GM23338 (cell line): ENCODE measurements at regions not wholly inside any gene's neighbourhood (a gene's known extent, or its start where the extent isn't known, plus 50 kb on each side); places are given as distances from the start of the nearest gene placed in this dataset.

Source experiments
- ATAC-seq: fragments of 200-7000 bp; cut with Tn5 transposase; 3 replicates; pipeline ENCODE4 v1.9.1; 2020
- DNase-seq: peaks from one replicate; pipeline ENCODE4 v3.0.0-alpha.2; 2015; ENCODE audit warnings: low spot score
- H2AFZ ChIP-seq: fragments of 200-600 bp; sonication (generic); 2 replicates; pipeline ENCODE4 v1.8.0; 2016; ENCODE audit warnings: antibody characterized with exemption, mild to moderate bottlenecking, moderate library complexity
- H3F3A ChIP-seq: fragments of 200-600 bp; sonication (generic); replicated peaks from 2 replicates; pipeline ENCODE4 v1.8.0; 2017; ENCODE audit warnings: antibody characterized with exemption, mixed run types, low read depth
- H3K27ac ChIP-seq: fragments of 200-600 bp; sonication (generic); 2 replicates; pipeline ENCODE4 v1.6.1; 2016; ENCODE audit warnings: low read depth
- H3K27me3 ChIP-seq: fragments of 200-600 bp; sonication (generic); 2 replicates; pipeline ENCODE4 v1.8.0; 2016; ENCODE audit warnings: mild to moderate bottlenecking, mixed run types, moderate library complexity; ENCODE audit not compliant: insufficient read depth
- H3K36me3 ChIP-seq: fragments of 200-600 bp; sonication (generic); 2 replicates; pipeline ENCODE4 v1.8.0; 2016; ENCODE audit warnings: mild to moderate bottlenecking; ENCODE audit not compliant: insufficient read depth
- H3K4me1 ChIP-seq: fragments of 200-600 bp; sonication (generic); 2 replicates; pipeline ENCODE4 v1.8.0; 2016; ENCODE audit warnings: mild to moderate bottlenecking, moderate library complexity; ENCODE audit not compliant: insufficient read depth
- H3K4me2 ChIP-seq: fragments of 200-600 bp; sonication (generic); 2 replicates; pipeline ENCODE4 v1.7.1; 2017; ENCODE audit warnings: mixed run types
- H3K4me3 ChIP-seq: fragments of 200-600 bp; sonication (generic); 2 replicates; pipeline ENCODE4 v1.6.1; 2016; ENCODE audit warnings: mixed run types
- H3K79me2 ChIP-seq: fragments of 200-600 bp; sonication (generic); replicated peaks from 2 replicates; pipeline ENCODE4 v1.8.0; 2017; ENCODE audit warnings: mild to moderate bottlenecking; ENCODE audit not compliant: insufficient read depth
- H3K9me2 ChIP-seq: fragments of 200-600 bp; sonication (generic); 2 replicates; pipeline ENCODE4 v1.8.0; 2017; ENCODE audit not compliant: insufficient read depth
- H4K20me1 ChIP-seq: fragments of 200-600 bp; sonication (generic); replicated peaks from 2 replicates; pipeline ENCODE4 v1.8.0; 2017; ENCODE audit warnings: mild to moderate bottlenecking; ENCODE audit not compliant: insufficient read depth
- H3K27ac Mint-ChIP-seq: 2 replicates; pipeline ENCODE4 v1.8.0; 2020; ENCODE audit warnings: inconsistent platforms, mild to moderate bottlenecking, moderate library complexity, mixed read lengths
- H3K27me3 Mint-ChIP-seq: 3 replicates; pipeline ENCODE4 v1.8.0; 2022; ENCODE audit warnings: low read depth, mild to moderate bottlenecking, moderate library complexity, mixed read lengths, inconsistent platforms; ENCODE audit not compliant: insufficient read depth, poor library complexity
- H3K36me3 Mint-ChIP-seq: 3 replicates; pipeline ENCODE4 v1.8.0; 2021; ENCODE audit warnings: low read depth, mild to moderate bottlenecking, inconsistent platforms, moderate library complexity, mixed read lengths
- H3K4me1 Mint-ChIP-seq: 3 replicates; pipeline ENCODE4 v1.8.0; 2020; ENCODE audit warnings: mild to moderate bottlenecking, inconsistent platforms, mixed read lengths
- H3K4me3 Mint-ChIP-seq: 3 replicates; pipeline ENCODE4 v1.8.0; 2021; ENCODE audit warnings: moderate library complexity, mild to moderate bottlenecking, inconsistent platforms, mixed read lengths
- H3K9me3 Mint-ChIP-seq: 3 replicates; pipeline ENCODE4 v1.8.0; 2020; ENCODE audit warnings: moderate library complexity, mild to moderate bottlenecking, inconsistent platforms, mixed read lengths
- CREB1 ChIP-seq: fragments of 250-450 bp; sonication (Bioruptor Pico); IDR thresholded peaks from 2 replicates; pipeline ENCODE4 v1.5.0; 2020; ENCODE audit warnings: low read depth, mild to moderate bottlenecking, moderate library complexity
- ETS1 ChIP-seq: IDR thresholded peaks from 2 replicates; pipeline ENCODE4 v1.6.1; 2016; ENCODE audit warnings: antibody characterized with exemption
- EZH2 ChIP-seq: fragments of 200-600 bp; sonication (generic); IDR thresholded peaks from one replicate; pipeline ENCODE4 v1.8.0; 2017; ENCODE audit warnings: antibody characterized with exemption, mild to moderate bottlenecking, low read depth; ENCODE audit not compliant: unreplicated experiment
- EZH2phosphoT487 ChIP-seq: fragments of 200-600 bp; sonication (generic); IDR thresholded peaks from one replicate; pipeline ENCODE4 v1.8.1; 2018; ENCODE audit warnings: antibody characterized with exemption; ENCODE audit not compliant: unreplicated experiment
- JUNB ChIP-seq: IDR thresholded peaks from one replicate; pipeline ENCODE4 v1.6.1; 2016; ENCODE audit warnings: antibody characterized with exemption; ENCODE audit not compliant: unreplicated experiment
- NANOG ChIP-seq: IDR thresholded peaks from 2 replicates; pipeline ENCODE4 v1.6.1; 2016; ENCODE audit warnings: antibody characterized with exemption, borderline replicate concordance
- POLR2AphosphoS5 ChIP-seq: IDR thresholded peaks from 2 replicates; pipeline ENCODE4 v1.6.1; 2016; ENCODE audit warnings: antibody characterized with exemption, low read depth
- STAT1 ChIP-seq: IDR thresholded peaks from one replicate; pipeline ENCODE4 v1.6.1; 2016; ENCODE audit warnings: antibody characterized with exemption; ENCODE audit not compliant: unreplicated experiment
- ZNF114 ChIP-seq: fragments of 250-450 bp; sonication (Bioruptor Pico); IDR thresholded peaks from 2 replicates; pipeline ENCODE4 v1.5.0; 2020; ENCODE audit warnings: mild to moderate bottlenecking, moderate library complexity
- ZNF331 ChIP-seq: fragments of 250-450 bp; sonication (Bioruptor Pico); IDR thresholded peaks from 2 replicates; pipeline ENCODE4 v1.5.0; 2020; ENCODE audit warnings: low read depth, mild to moderate bottlenecking, moderate library complexity
- TF ChIP-seq, protein P1 (sequence below), 2 experiments: fragments of 200-600 bp in 1 of 2; sonication (generic) in 1 of 2; conservative IDR thresholded peaks; 2 replicates each; pipeline versions ENCODE4 v1.5.1 to v1.6.1; 2016 to 2017; ENCODE audit warnings: antibody characterized with exemption in 2 of 2, low read depth in 2 of 2, mild to moderate bottlenecking in 2 of 2, moderate library complexity in 1 of 2
- TF ChIP-seq, protein P2 (sequence below): IDR thresholded peaks from one replicate; pipeline ENCODE4 v1.6.1; 2018; ENCODE audit warnings: antibody characterized with exemption; ENCODE audit not compliant: unreplicated experiment
- TF ChIP-seq, protein P3 (sequence below): fragments of 250-450 bp; sonication (Bioruptor Pico); IDR thresholded peaks from 2 replicates; pipeline ENCODE4 v1.5.0; 2020; ENCODE audit warnings: mild to moderate bottlenecking, moderate library complexity

DNA sequence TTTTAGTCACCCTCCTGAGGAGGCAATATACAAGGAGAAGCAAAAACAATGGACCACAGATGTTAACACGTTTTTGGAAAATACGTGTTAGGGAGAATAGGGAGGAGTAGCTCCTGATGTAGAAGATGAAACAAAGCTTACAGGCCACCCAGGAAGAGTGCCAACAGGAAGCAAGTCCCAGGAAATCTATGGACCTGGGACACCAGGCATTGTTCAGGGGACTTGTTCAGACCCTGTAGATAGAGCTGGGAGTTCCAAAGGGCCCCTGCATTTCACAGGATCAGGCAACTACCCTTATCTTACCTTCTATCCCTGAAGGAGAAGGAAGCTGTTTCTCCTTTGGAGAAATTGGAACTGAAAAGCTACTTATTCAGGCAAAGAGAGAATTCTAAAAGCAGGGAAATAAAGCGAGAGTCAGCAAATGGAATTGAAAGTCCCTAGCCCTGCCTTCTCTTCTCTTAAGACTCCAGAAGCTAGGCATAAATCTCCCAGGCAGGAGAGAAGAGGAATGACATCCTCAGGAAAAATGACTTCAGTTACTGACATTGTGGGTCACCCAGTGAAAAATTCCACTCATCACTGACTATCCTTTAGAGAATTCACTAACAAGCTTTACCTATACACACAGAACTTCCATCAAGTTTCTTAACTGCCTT lies 77.7 kb upstream of the FAM3C start:
- H3K27ac ChIP-seq: no peak overlapping the region
- Mint-ChIP-seq H3K4me3 (no peak overlapping the region), H3K36me3 (no peaks in the 10 kb centered on the region; the same call in 2 of the 3 replicates), H3K9me3 (no peaks in the 10 kb centered on the region; the same call in 2 of the 3 replicates), H3K27me3 (peaks cover 2% of the 10 kb centered on the region), H3K27ac (0 out of 2 replicates have a peak overlapping the region, but pooled peaks have one; percentile 34), H3K4me1 (peaks cover 8% of the 10 kb centered on the region)
- H2AFZ ChIP-seq: peak overlapping the region; percentile 85; the same call in 1 of the 2 replicates
- H3K27me3 ChIP-seq: no peaks in the 10 kb centered on the region
- H3K9me2 ChIP-seq: no peaks in the 10 kb centered on the region
- H3K4me1 ChIP-seq: no peaks in the 10 kb centered on the region
- H3K4me2 ChIP-seq: no peak overlapping the region
- no peak overlapping the region for H3K4me3 ChIP-seq
- no peaks in the 10 kb centered on the region for H3F3A ChIP-seq
- TF ChIP-seq, protein P1, sequence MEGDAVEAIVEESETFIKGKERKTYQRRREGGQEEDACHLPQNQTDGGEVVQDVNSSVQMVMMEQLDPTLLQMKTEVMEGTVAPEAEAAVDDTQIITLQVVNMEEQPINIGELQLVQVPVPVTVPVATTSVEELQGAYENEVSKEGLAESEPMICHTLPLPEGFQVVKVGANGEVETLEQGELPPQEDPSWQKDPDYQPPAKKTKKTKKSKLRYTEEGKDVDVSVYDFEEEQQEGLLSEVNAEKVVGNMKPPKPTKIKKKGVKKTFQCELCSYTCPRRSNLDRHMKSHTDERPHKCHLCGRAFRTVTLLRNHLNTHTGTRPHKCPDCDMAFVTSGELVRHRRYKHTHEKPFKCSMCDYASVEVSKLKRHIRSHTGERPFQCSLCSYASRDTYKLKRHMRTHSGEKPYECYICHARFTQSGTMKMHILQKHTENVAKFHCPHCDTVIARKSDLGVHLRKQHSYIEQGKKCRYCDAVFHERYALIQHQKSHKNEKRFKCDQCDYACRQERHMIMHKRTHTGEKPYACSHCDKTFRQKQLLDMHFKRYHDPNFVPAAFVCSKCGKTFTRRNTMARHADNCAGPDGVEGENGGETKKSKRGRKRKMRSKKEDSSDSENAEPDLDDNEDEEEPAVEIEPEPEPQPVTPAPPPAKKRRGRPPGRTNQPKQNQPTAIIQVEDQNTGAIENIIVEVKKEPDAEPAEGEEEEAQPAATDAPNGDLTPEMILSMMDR (conservative IDR thresholded peaks at IDR 0.05; ENCODE audit: low read depth in 2 of 2): no peak
- TF ChIP-seq, protein P2, sequence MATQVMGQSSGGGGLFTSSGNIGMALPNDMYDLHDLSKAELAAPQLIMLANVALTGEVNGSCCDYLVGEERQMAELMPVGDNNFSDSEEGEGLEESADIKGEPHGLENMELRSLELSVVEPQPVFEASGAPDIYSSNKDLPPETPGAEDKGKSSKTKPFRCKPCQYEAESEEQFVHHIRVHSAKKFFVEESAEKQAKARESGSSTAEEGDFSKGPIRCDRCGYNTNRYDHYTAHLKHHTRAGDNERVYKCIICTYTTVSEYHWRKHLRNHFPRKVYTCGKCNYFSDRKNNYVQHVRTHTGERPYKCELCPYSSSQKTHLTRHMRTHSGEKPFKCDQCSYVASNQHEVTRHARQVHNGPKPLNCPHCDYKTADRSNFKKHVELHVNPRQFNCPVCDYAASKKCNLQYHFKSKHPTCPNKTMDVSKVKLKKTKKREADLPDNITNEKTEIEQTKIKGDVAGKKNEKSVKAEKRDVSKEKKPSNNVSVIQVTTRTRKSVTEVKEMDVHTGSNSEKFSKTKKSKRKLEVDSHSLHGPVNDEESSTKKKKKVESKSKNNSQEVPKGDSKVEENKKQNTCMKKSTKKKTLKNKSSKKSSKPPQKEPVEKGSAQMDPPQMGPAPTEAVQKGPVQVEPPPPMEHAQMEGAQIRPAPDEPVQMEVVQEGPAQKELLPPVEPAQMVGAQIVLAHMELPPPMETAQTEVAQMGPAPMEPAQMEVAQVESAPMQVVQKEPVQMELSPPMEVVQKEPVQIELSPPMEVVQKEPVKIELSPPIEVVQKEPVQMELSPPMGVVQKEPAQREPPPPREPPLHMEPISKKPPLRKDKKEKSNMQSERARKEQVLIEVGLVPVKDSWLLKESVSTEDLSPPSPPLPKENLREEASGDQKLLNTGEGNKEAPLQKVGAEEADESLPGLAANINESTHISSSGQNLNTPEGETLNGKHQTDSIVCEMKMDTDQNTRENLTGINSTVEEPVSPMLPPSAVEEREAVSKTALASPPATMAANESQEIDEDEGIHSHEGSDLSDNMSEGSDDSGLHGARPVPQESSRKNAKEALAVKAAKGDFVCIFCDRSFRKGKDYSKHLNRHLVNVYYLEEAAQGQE: no peak
- TF ChIP-seq ZNF114 (CRISPR knock-in tag): no peak
- TF ChIP-seq STAT1: no peak
- TF ChIP-seq CREB1 (CRISPR knock-in tag): no peak
- TF ChIP-seq, protein P3, sequence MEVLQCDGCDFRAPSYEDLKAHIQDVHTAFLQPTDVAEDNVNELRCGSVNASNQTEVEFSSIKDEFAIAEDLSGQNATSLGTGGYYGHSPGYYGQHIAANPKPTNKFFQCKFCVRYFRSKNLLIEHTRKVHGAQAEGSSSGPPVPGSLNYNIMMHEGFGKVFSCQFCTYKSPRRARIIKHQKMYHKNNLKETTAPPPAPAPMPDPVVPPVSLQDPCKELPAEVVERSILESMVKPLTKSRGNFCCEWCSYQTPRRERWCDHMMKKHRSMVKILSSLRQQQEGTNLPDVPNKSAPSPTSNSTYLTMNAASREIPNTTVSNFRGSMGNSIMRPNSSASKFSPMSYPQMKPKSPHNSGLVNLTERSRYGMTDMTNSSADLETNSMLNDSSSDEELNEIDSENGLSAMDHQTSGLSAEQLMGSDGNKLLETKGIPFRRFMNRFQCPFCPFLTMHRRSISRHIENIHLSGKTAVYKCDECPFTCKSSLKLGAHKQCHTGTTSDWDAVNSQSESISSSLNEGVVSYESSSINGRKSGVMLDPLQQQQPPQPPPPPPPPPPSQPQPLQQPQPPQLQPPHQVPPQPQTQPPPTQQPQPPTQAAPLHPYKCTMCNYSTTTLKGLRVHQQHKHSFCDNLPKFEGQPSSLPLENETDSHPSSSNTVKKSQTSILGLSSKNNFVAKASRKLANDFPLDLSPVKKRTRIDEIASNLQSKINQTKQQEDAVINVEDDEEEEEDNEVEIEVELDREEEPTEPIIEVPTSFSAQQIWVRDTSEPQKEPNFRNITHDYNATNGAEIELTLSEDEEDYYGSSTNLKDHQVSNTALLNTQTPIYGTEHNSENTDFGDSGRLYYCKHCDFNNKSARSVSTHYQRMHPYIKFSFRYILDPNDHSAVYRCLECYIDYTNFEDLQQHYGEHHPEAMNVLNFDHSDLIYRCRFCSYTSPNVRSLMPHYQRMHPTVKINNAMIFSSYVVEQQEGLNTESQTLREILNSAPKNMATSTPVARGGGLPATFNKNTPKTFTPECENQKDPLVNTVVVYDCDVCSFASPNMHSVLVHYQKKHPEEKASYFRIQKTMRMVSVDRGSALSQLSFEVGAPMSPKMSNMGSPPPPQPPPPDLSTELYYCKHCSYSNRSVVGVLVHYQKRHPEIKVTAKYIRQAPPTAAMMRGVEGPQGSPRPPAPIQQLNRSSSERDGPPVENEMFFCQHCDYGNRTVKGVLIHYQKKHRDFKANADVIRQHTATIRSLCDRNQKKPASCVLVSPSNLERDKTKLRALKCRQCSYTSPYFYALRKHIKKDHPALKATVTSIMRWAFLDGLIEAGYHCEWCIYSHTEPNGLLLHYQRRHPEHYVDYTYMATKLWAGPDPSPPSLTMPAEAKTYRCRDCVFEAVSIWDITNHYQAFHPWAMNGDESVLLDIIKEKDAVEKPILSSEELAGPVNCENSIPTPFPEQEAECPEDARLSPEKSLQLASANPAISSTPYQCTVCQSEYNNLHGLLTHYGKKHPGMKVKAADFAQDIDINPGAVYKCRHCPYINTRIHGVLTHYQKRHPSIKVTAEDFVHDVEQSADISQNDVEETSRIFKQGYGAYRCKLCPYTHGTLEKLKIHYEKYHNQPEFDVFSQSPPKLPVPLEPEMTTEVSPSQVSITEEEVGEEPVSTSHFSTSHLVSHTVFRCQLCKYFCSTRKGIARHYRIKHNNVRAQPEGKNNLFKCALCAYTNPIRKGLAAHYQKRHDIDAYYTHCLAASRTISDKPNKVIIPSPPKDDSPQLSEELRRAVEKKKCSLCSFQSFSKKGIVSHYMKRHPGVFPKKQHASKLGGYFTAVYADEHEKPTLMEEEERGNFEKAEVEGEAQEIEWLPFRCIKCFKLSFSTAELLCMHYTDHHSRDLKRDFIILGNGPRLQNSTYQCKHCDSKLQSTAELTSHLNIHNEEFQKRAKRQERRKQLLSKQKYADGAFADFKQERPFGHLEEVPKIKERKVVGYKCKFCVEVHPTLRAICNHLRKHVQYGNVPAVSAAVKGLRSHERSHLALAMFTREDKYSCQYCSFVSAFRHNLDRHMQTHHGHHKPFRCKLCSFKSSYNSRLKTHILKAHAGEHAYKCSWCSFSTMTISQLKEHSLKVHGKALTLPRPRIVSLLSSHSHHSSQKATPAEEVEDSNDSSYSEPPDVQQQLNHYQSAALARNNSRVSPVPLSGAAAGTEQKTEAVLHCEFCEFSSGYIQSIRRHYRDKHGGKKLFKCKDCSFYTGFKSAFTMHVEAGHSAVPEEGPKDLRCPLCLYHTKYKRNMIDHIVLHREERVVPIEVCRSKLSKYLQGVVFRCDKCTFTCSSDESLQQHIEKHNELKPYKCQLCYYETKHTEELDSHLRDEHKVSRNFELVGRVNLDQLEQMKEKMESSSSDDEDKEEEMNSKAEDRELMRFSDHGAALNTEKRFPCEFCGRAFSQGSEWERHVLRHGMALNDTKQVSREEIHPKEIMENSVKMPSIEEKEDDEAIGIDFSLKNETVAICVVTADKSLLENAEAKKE: no peak
- no peak for TF ChIP-seq JUNB
- TF ChIP-seq ETS1: no peak
- TF ChIP-seq NANOG: no peak
- TF ChIP-seq ZNF331 (CRISPR knock-in tag): no peak
- no peak for TF ChIP-seq EZH2phosphoT487
- no peak for TF ChIP-seq POLR2AphosphoS5
- TF ChIP-seq EZH2: no peak
- no peaks in the 10 kb centered on the region for H3K36me3 ChIP-seq
- no peaks in the 10 kb centered on the region for H3K79me2 ChIP-seq
- H4K20me1 ChIP-seq: no peaks in the 10 kb centered on the region
- ATAC-seq: no peak
- DNase-seq: no peak
